HL-60 (cell line): ENCODE measurements at regions not wholly inside any gene's neighbourhood (a gene's known extent, or its start where the extent isn't known, plus 50 kb on each side); places are given as distances from the start of the nearest gene placed in this dataset.

Experiments
- DNase-seq, 2 experiments: peaks; one replicate each; pipeline ENCODE4 v3.0.0-alpha.2; 2010 to 2020; ENCODE audit warnings: low read depth in 1 of 2, low spot score in 1 of 2
- H3K27ac ChIP-seq: fragments of 250-450 bp; sonication (Bioruptor Pico); replicated peaks from 2 replicates; pipeline ENCODE4 v1.5.1; 2020; ENCODE audit warnings: mild to moderate bottlenecking, moderate library complexity
- H3K27me3 ChIP-seq: fragments of 250-450 bp; sonication (Bioruptor Pico); 2 replicates; pipeline ENCODE4 v1.5.1; 2021; ENCODE audit warnings: mild to moderate bottlenecking, moderate library complexity; ENCODE audit not compliant: insufficient read depth, poor library complexity, severe bottlenecking
- H3K4me3 ChIP-seq: replicated peaks from 2 replicates; pipeline ENCODE4 v1.5.1; 2011; ENCODE audit warnings: mild to moderate bottlenecking, control low read depth, low read length; ENCODE audit not compliant: insufficient read depth
- CTCF ChIP-seq: IDR thresholded peaks from one replicate; pipeline ENCODE4 v1.5.1; 2011; ENCODE audit warnings: low read length, control low read depth, inconsistent platforms; ENCODE audit not compliant: insufficient read depth
- GABPA ChIP-seq: IDR thresholded peaks from 2 replicates; pipeline ENCODE4 v1.6.1; 2012; ENCODE audit warnings: low read depth
- POLR2AphosphoS5 ChIP-seq: IDR thresholded peaks from 2 replicates; pipeline ENCODE4 v1.6.1; 2012; ENCODE audit warnings: low read depth
- REST ChIP-seq: IDR thresholded peaks from 2 replicates; pipeline ENCODE4 v1.6.1; 2012; ENCODE audit warnings: low read depth; ENCODE audit not compliant: insufficient replicate concordance
- SPI1 ChIP-seq: IDR thresholded peaks from 2 replicates; pipeline ENCODE4 v1.6.1; 2012; ENCODE audit warnings: low read depth, mild to moderate bottlenecking, borderline replicate concordance

GRCh38 chr18:45166341-45166835 is 448.9 kb upstream of the SLC14A2 start:
- Histone ChIP-seq H3K27me3 (no peaks in the 10 kb centered on the region), H3K27ac (no peak overlapping the region), H3K4me3 (no peak overlapping the region)
- TF ChIP-seq REST (no peak), POLR2AphosphoS5 (no peak), SPI1 (no peak), GABPA (no peak), CTCF (no peak)
- no peak for DNase-seq

GRCh38 chr18:45166836-45167551 is 448.3 kb upstream of the SLC14A2 start:
- DNase-seq: no peak
- Histone ChIP-seq H3K27me3 (no peaks in the 10 kb centered on the region), H3K27ac (no peak overlapping the region), H3K4me3 (no peak overlapping the region)
- TF ChIP-seq CTCF (no peak), SPI1 (no peak), POLR2AphosphoS5 (no peak), REST (no peak), GABPA (no peak)

- H3K27ac ChIP-seq: no peak overlapping the region
- TF ChIP-seq CTCF (no peak), SPI1 (no peak)
- no peak overlapping the region for H3K4me3 ChIP-seq
- DNase-seq: no peak
- H3K27me3 ChIP-seq: no peaks in the 10 kb centered on the region
Measured at GRCh38 chr18:45167631-45168280, 447.5 kb upstream of the SLC14A2 start.
